WTC11 (cell line): ENCODE measurements at regions not wholly inside any gene's neighbourhood (a gene's known extent, or its start where the extent isn't known, plus 50 kb on each side); places are given as distances from the start of the nearest gene placed in this dataset.

Experiments used
- HMGA2 ChIP-seq: fragments of 250-450 bp; sonication (Bioruptor Pico); IDR thresholded peaks from 2 replicates; pipeline ENCODE4 v1.4.0; 2021; ENCODE audit warnings: mild to moderate bottlenecking, moderate library complexity
- SP1 ChIP-seq: sonication (generic); formaldehyde crosslinking; conservative IDR thresholded peaks from 2 replicates; pipeline ENCODE4 v1.8.1; 2022; ENCODE audit warnings: missing genetic modification reagents
- TF ChIP-seq, protein P1 (sequence below): sonication (generic); formaldehyde crosslinking; IDR thresholded peaks from 2 replicates; pipeline ENCODE4 v1.8.1; 2023; ENCODE audit warnings: mild to moderate bottlenecking, missing genetic modification reagents
- TF ChIP-seq, protein P2 (sequence below): fragments of 200-600 bp; IDR thresholded peaks from 2 replicates; pipeline ENCODE4 v1.8.0; 2022; ENCODE audit warnings: antibody characterized with exemption
- TF ChIP-seq, protein P3 (sequence below): sonication (generic); formaldehyde crosslinking; IDR thresholded peaks from 2 replicates; pipeline ENCODE4 v1.8.1; 2023; ENCODE audit warnings: mild to moderate bottlenecking, moderate library complexity, missing genetic modification reagents
- TF ChIP-seq, protein P4 (sequence below): sonication (generic); formaldehyde crosslinking; IDR thresholded peaks from 2 replicates; pipeline ENCODE4 v1.8.1; 2023; ENCODE audit warnings: mild to moderate bottlenecking, missing genetic modification reagents, moderate library complexity
- TF ChIP-seq, protein P5 (sequence below): sonication (generic); formaldehyde crosslinking; IDR thresholded peaks from 2 replicates; pipeline ENCODE4 v1.8.0; 2022; ENCODE audit warnings: mild to moderate bottlenecking, missing genetic modification reagents
- TF ChIP-seq, protein P6 (sequence below): sonication (generic); formaldehyde crosslinking; conservative IDR thresholded peaks from 2 replicates; pipeline ENCODE4 v1.8.1; 2022; ENCODE audit warnings: mild to moderate bottlenecking, missing genetic modification reagents

DNA sequence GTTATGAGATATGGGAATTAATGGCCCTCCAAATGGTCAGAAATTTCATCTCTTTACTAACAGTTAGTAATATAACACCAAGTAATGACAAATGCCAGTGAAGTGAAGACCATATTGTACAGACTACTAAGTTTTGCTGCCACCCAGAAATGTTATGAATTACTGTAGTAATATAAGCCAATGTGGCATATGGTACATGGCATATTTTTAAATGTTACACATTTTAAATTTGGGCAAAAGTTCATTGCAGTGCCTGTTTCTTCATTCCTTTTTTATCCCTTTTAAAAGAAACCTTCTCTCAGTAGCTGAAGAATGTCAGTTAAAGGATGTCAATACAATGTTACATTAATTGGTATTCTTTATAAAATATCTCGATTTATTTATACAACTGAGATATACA lies 626.5 kb upstream of the SLC8A1 start:
- TF ChIP-seq HMGA2 (CRISPR knock-in tag): no peak
- TF ChIP-seq, protein P1, sequence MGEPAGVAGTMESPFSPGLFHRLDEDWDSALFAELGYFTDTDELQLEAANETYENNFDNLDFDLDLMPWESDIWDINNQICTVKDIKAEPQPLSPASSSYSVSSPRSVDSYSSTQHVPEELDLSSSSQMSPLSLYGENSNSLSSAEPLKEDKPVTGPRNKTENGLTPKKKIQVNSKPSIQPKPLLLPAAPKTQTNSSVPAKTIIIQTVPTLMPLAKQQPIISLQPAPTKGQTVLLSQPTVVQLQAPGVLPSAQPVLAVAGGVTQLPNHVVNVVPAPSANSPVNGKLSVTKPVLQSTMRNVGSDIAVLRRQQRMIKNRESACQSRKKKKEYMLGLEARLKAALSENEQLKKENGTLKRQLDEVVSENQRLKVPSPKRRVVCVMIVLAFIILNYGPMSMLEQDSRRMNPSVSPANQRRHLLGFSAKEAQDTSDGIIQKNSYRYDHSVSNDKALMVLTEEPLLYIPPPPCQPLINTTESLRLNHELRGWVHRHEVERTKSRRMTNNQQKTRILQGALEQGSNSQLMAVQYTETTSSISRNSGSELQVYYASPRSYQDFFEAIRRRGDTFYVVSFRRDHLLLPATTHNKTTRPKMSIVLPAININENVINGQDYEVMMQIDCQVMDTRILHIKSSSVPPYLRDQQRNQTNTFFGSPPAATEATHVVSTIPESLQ (CRISPR knock-in tag): no peak
- TF ChIP-seq, protein P2, sequence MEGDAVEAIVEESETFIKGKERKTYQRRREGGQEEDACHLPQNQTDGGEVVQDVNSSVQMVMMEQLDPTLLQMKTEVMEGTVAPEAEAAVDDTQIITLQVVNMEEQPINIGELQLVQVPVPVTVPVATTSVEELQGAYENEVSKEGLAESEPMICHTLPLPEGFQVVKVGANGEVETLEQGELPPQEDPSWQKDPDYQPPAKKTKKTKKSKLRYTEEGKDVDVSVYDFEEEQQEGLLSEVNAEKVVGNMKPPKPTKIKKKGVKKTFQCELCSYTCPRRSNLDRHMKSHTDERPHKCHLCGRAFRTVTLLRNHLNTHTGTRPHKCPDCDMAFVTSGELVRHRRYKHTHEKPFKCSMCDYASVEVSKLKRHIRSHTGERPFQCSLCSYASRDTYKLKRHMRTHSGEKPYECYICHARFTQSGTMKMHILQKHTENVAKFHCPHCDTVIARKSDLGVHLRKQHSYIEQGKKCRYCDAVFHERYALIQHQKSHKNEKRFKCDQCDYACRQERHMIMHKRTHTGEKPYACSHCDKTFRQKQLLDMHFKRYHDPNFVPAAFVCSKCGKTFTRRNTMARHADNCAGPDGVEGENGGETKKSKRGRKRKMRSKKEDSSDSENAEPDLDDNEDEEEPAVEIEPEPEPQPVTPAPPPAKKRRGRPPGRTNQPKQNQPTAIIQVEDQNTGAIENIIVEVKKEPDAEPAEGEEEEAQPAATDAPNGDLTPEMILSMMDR: no peak
- TF ChIP-seq, protein P3, sequence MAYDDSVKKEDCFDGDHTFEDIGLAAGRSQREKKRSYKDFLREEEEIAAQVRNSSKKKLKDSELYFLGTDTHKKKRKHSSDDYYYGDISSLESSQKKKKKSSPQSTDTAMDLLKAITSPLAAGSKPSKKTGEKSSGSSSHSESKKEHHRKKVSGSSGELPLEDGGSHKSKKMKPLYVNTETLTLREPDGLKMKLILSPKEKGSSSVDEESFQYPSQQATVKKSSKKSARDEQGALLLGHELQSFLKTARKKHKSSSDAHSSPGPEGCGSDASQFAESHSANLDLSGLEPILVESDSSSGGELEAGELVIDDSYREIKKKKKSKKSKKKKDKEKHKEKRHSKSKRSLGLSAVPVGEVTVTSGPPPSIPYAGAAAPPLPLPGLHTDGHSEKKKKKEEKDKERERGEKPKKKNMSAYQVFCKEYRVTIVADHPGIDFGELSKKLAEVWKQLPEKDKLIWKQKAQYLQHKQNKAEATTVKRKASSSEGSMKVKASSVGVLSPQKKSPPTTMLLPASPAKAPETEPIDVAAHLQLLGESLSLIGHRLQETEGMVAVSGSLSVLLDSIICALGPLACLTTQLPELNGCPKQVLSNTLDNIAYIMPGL: no peak
- TF ChIP-seq, protein P4, sequence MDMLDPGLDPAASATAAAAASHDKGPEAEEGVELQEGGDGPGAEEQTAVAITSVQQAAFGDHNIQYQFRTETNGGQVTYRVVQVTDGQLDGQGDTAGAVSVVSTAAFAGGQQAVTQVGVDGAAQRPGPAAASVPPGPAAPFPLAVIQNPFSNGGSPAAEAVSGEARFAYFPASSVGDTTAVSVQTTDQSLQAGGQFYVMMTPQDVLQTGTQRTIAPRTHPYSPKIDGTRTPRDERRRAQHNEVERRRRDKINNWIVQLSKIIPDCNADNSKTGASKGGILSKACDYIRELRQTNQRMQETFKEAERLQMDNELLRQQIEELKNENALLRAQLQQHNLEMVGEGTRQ (CRISPR knock-in tag): no peak
- TF ChIP-seq, protein P5, sequence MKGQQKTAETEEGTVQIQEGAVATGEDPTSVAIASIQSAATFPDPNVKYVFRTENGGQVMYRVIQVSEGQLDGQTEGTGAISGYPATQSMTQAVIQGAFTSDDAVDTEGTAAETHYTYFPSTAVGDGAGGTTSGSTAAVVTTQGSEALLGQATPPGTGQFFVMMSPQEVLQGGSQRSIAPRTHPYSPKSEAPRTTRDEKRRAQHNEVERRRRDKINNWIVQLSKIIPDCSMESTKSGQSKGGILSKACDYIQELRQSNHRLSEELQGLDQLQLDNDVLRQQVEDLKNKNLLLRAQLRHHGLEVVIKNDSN (CRISPR knock-in tag): no peak
- TF ChIP-seq, protein P6, sequence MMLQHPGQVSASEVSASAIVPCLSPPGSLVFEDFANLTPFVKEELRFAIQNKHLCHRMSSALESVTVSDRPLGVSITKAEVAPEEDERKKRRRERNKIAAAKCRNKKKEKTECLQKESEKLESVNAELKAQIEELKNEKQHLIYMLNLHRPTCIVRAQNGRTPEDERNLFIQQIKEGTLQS: no peak
- TF ChIP-seq SP1 (CRISPR knock-in tag): no peak
